Kidney glomerular epithelial cell (primary cell): ENCODE measurements at regions not wholly inside any gene's neighbourhood (a gene's known extent, or its start where the extent isn't known, plus 50 kb on each side); places are given as distances from the start of the nearest gene placed in this dataset.
A peak's percentile ranks its signal among the peaks of the same experiment; 100 is the strongest.
"Not testable (repeated sequence)": the region's sequence is repeated elsewhere in the genome, so short reads cannot be mapped to it uniquely, and the experiment has no call there.

ENCODE experiments used
- DNase-seq: peaks from one replicate; lab custom pipeline; 2025; lab: John Stamatoyannopoulos, UW

DNA sequence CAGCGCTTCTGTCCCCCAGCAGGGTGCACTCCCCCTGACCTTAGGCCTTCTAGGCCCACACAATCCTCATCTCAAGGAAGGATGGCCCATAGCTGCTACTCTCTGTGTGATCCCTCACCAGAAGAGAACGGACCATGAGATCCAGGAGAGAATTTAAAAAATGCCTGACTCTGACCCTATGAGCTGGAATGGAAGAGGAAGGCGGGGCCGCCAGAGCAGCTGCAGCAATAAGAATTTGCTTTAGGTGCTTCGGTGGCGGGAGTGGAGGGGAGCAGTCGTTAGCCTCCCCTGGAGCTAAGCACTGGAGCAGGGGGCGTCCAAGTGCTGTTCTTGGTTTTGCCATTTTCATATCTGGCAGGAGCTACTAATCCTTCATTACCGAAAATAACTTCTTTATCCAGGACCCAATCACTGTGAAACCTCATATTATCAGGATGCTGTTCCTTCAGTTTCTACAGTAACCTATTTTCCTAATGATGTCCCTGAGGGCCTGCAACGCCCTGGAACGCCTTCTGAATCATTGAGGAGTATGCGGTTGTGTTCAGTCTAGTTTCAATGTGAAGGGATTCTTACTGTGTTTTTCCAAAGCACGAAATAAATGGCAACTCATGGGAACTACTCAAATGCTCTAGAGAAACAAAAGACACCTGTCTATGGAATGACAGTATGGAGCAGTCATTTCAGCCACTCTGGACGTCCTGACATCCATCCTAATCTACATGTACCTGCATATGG is 105.1 kb upstream of the SIX2 start:
- DNase-seq: no peak

DNA sequence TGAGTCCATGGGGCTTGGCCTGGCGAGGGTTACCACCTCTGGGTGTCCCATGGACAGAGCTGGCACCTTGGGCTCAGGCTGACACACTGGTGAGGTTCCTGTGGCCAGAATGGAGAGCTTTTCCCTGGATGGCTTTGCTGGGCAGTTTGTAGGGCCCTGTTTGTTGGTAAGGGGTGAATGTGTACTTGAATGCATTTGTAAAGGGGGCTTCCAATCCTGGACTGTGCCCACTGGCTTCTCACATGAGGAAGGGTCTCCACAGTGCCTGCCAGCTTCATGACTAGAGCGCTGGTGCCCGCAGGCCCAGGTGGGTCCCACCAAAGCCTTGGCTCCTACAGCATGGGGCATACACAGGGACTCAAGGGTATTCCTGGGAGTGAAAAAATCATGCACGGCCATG is 103.5 kb upstream of the SIX2 start:
- no peak for DNase-seq

DNA sequence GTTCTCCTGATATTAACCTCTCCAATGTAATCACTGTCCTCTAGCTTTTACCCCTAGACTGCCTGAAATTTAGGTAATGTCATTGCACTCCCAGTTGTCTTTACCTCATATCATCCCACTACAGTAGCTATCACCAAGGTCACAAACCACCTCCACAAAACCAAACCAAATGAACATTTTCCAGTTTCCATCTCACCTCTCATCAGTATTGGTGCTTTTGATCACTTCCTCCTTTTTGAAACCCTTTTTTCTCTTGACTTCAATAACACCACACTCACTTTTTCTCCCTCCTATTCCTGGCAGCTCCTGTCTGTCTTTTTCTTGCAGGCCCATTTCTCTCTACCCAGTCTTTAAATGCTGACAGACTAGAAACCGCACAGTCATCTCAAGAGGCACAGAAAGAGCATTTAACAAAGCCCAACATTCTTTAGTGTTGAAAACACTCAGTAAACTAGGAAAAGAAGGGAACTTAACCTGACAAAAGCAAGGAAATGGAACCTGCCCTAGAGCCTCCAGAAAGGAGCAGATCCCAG is 95.9 kb upstream of the SIX2 start:
- no peak for DNase-seq

DNA sequence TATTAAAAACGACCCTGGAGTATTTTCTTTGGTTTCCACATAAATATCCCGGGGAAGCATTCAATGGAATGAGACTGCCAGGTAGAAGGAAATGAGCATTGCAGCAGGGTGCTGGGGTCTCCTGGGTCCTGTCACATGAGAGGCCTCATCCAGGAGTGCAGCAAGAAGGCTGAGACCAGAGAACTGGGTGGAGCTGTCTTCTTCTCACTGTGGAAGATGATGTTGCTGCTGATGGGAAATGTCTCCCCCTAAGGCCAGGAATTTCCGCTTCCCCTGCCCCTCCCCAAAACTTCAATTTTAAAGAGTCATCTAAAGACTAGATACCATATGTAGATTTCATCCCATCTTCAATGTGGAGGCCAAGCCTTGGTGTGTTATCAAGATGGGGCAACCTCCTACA is 95.2 kb upstream of the SIX2 start:
- DNase-seq: no peak

DNA sequence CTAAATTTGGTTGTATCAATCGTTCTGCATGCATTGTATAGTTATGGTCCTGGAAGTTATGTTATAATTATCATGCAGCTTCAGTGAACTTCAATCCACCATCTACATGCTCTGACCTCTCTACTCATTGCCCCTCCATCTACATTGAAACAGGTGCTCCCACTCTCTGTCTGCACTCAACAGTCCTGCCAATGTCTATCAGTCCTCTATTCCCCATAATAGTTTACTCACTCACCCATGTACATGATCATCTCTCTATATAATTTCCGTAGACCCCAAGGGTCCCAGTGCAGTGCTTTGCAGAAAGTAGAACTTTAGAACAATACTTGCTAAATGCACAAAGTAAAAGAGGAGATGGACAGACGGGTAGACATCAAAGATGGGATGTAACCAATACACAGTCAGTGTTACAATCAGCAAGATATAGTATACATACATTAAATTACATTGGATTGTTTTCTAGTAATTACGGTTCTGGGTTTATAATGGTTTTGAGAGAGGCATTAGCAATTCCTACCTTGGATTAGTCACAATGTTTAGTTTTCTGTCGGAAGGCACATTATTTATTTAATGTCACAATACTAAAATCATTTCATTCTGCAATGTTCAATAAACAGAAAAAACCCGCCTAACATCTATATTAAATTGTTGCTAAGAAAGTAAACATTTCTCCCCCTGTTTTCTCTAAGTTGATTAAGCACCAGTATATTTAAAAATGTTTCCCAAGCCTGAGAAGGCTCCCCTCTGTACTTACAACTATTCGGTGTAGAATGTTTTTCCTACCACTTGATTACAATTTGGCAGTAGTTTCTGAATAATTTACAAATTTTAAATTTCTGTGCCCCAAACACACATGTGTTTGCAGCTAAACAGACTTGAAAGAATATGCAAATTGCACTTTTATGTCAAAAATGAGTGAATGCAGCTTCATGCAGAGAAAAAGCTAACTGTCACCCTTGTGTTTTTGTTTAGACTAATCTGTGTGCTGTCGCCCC is 94.4 kb upstream of the SIX2 start:
- no peak for DNase-seq

DNA sequence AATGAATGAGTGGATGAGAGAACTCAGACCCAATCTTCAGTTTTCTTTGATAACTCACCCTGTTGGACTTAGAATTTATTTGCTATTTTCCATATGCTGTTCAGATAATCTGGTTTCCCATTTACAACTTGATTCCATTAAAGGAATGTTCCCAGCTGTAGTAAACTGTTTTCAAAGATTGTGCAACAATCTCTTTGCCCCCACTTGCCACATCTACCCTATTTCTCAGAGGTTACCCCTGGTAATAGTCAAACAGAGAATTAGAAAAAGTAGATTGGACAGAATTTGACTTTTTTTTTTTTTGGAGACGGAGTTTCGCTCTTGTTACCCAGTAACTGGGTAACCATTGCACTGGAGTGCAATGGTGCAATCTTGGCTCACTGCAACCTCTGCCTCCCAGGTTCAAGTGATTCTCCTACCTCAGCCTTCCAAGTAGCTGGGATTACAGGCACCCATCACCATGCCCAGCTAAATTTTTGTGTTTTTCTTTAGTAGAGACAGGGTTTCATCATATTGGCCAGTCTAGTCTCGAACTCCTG is 93.4 kb upstream of the SIX2 start:
- no peak for DNase-seq

DNA sequence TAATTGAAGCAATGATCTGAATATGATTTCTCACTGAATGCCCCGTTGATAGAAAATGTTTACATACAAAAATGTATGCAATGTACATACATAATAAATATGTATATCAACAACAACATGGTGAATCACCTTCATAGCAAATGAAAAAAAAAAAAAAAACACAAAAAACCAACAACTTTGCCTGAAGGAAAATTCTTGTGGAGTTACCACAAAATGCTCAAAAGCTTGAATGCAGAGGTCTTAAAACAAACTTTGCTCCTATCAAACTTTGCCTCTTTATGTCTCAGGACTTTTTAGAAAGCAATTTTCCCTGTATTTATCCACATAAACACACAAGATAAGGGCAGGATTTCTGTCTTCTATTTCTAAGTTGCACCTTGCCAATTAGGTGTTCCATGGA is 92.9 kb upstream of the SIX2 start:
- no peak for DNase-seq

DNA sequence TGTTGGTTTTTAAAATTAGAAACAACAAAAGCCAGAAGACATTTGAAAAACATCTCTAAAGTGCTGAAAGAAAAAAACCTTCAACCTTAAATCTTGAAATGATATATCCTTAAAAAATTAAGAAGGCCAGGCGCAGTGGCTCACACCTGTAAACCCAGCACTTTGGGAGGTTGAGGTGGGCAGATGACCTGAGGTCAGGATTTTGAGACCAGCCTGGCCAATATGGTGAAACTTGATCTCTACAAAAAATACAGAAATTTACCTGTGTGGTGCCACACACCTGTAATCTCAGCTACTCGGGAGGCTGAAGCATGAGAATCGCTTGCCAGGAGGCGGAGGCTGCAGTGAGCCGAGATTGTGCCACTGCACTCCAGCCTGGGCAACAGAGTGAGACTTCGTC is 87.7 kb upstream of the SIX2 start:
- no peak for DNase-seq

DNA sequence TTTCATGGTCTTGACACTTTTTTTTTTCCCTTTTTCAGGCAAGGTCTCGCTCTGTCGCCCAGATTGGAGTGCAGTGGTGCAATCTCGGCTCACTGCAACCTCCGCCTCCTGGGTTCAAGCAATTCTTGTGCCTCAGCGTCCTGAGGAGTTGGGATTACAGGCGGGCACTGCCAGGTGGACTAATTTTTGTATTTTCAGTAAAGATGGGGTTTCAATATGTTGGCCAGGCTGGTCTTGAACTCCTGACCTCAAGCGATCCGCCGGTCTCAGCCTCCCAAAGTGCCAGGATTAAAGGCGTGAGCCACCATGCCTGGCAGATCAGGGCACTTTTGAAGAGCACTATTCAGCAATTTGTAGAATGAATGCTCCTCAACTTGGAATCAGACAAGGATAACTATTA is 86.8 kb upstream of the SIX2 start:
- not testable (repeated sequence) for DNase-seq

DNA sequence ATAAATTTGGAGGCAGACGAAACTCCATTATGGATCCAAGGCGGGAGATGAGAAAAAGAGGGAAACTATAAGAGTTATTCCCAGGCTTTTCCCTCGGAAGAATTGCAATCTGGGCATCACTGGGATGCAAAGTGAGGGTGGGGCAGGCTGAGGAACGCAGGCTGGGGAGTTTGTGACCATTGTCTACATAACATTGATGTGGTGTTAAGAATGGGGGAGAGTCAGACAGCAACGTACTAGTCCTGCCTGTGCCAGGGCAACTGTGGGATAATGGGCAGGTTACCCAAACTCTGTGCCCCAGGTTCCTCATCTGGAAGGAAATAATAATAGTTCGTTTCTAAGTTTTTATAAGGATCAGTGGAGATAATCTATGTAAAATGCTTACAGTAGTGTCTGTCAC is 84.4 kb upstream of the SIX2 start:
- DNase-seq: no peak

DNA sequence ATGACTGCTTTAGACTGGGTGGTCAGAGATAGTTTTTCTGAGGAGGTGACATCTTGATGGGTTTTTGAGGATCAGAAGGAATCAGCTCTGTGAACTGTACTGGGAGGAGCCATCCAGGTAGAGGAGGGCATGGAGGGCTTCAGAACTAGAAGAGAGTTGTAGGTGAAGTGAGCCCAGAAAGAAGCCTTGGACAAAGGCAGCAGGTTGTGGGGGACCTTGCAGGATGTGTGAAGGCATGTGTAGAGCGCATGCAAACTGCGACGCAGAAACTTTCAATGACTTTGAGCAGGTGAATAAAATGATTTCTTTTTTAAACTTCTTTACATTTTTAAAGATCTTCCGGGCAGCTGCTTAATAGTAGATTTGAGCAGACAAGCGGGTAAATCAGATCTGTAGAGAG is 83.9 kb upstream of the SIX2 start:
- DNase-seq: no peak

DNA sequence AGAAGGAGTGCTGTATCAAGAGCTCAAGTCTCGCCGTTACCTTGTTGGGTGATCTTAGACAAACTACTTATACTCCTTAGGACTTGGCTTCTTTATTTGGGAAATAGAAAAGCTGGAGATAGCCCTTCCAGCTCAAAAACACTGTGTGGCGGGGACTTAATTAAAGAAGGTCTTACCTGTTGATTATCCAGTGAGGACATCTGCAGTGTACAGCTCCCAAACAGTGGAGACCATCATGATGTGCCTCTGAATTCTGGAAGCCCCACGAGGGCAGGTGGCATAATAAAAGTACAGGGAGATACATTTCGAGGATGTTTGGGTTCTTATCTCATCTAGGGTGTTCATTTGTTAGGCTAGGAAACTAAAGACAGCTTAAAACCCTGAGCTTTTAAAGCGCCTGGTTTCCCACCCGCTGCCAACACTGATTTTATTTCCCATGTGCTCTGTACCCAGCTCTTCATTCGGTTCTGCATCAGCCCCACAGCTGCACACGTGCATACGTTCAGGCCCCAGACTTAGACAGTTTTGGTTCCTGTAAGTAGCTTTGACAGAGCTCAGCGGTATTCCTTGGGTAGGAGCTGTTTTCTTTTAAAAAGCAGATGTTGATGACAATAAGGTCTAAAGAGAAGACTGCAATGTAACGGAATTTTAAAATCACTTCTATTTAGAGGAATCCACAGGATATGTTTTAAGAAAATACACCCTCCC is 80.5 kb upstream of the SIX2 start:
- no peak for DNase-seq

DNA sequence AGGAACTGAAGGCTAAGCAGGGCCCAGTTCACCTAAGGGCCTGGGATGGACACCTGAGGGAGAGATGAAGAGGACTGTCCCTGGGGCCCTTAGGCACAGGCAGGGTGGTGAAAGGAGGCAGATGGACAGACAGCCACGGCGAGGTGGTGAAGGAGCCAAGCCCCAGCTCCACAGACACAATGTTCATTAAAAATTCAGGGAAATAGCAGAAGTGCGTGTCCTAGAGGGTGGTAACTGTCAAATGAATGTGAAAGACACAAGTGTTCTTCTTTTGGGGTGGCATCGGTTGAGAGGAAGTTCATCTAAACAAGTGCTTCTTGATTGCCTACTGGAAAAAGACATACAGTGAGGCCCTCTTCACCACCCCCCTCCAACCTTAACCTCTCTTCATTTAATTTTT is 76.2 kb upstream of the SIX2 start:
- no peak for DNase-seq

DNA sequence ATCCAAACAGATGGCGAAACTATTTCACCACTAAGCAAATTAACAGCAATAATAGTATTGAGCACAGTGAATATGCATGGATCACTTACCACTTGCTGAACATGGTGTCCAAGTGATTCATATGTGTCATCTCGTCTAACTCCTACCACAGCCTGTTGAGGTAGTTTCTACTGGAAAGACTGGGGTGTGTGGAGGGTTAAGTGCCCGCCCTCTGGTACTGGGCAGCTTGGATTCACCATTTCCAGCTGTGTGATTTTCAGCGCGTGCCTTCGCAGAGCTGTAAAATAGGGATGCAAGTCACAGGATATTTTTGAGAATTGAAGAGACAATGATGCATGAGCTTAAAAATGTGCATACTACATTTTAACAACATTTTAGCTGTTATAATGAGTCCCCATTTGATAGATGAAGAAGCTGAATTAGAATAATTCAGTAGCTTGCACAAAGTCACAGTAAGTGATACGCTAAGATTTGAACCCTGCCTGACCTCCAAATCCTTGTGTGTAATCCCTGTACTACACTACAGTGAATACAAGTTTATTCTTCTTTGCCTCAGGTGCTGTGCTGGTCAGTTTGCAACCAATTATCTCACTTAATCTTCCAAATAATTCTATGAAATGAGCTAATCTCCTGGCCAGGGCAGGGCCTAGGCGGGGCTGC is 75.2 kb upstream of the SIX2 start:
- no peak for DNase-seq

DNA sequence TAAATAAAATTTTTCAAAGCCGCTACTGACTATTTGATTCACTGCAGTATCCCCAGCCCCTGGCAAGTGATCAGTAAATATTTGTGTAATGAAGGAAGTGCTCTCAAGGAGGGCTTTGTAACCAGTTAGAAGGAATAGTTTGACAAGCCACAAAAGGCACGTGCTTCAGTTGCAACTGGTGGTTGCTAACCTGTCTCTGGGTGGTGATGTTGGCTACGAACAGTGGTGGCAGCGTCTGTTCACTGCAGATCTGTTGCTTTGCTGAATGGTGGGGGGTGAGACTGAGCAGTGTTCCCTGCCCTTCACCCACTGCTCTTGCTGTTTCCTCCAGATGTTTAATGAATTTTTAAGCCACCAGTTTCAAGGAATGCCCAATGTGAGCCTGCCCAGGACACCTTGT is 73.9 kb upstream of the SIX2 start:
- DNase-seq: no peak

DNA sequence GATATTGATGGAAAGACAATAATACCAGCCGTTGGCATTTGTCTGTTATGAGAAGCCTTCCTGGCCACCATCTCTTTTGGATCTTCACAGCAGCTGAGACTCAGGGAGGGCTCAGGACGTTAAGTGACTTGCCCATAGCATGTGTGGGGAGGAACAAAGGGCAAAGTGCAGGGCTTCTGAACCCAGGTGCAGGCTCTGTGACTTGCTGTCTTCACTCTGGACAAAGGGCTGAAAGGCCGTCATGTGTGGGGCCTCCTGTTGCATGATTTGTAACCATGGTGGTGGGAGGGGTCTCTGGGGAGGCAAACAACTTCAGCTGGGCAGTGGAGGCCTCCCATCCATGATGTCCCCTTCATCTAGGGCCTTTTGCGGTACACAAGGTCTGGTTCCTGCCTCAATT is 65.5 kb upstream of the SIX2 start:
- DNase-seq: no peak

DNA sequence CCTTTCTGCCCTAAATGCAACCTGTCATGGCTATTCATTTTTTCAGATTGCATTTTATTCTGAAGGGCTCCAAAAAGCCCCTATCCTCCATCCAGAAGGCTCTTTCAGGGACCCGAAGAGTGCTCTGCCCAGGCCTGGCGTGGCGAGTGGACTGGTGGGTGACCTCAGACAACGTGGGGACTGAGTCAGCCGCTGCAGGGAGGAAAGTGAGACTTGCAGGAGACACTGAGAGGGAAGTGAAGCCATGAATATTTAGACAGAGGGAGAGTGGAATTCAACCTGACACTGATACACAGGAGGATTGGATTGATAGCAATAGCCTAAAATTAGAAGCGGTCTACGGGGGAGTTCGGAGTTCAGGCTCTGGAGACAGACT is 63.6 kb upstream of the SIX2 start:
- no peak for DNase-seq

DNA sequence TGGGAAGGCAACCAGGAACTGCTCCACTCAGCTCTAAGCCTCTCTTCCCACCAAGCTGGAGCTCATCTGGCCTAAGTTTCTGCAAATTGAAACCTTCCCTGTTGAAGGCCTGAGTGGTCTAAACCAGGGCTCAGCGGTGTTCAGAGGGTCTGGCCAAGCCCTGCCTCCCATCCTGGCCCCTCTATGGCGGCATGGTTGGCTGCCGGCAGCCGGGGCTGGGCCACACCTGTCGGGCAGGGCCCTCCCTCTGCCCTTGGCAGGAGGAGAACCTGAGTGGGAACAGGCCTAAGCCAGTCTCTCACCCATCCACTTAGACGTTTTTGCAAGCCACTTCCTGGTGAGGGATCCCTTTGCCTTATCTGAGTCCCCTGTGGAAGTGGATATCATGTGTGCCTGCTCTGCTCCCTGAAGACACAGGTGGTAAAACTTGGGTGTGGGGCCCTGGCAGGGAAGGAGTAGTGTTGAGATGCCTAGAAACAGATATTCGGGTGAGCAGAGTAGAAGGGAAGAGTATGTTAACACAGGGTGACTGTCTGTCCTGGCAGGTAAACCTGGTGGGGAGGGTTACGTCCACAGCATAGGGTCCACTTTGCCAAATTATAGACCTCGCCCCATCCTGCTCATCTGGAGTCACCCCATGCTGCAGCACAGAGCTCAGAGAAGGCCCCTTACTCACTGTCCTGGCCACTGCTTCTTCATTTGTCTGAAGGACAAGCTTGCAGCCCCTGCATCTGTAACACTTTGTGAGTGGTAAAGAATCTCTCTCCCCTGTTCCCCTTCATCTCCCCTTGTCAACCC is 63.0 kb upstream of the SIX2 start:
- no peak for DNase-seq

DNA sequence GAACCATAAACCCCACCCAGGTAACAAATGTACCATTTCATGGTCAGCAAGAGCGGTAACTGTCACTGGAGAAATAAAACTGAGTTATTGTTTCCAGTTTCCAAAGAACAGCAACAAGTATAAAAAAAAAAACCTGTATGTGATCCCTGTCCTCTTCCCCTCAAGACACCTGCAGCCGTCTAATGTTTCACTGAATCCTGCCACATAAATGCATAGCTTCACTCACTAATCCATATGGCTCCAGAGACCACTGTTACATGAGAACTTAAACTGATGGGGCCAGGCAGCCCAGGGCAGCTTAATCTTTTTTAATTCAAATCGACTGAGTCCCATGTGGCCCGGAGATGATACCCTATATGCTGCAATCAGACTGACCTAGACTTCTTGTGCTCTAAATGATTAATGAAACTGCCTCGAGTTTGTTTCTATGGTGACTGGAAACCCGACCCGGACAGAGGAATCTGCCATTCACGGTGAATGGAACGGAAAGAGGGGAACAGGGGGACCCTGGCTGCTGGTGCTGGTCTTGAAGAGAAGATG is 60.9 kb upstream of the SIX2 start:
- DNase-seq: peak; percentile 23

DNA sequence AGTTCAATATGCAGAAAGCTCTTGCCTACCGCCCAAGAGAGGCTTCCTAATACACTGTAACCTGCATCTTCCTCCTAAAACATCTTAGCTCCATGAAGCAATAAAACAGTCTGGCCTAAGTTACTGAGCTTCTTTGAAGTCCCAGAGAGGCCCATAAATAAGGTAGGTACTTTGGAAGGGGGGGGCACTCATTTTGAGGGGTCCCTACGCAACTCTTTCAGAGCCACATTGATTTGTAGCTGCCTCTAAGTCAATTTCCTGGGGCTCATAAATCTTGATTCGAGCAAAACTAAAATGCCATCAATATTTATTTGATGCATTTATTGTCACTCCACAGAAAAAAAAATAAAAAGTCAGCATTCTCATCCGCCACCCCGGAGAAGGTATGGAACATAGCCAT is 60.4 kb upstream of the SIX2 start:
- no peak for DNase-seq
